DND-41 (cell line): ENCODE measurements at regions not wholly inside any gene's neighbourhood (a gene's known extent, or its start where the extent isn't known, plus 50 kb on each side); places are given as distances from the start of the nearest gene placed in this dataset.

Experiments used
- ATAC-seq: fragments of 200-7000 bp; cut with Tn5 transposase; 3 replicates; pipeline ENCODE4 v1.9.1; 2021; ENCODE audit warnings: low read depth; ENCODE audit not compliant: insufficient read depth
- DNase-seq: peaks from one replicate; pipeline ENCODE4 v3.0.0-alpha.2; 2020
- H2AFZ ChIP-seq: 2 replicates; pipeline ENCODE4 v1.6.0; 2012; ENCODE audit warnings: low read depth, low read length
- H3K27ac ChIP-seq: 2 replicates; pipeline ENCODE4 v1.5.1; 2012; ENCODE audit warnings: low read length, inconsistent platforms
- H3K27me3 ChIP-seq: fragments of 200-600 bp; sonication (generic); 2 replicates; pipeline ENCODE4 v1.6.0; 2012; ENCODE audit warnings: low read length, mild to moderate bottlenecking, inconsistent platforms; ENCODE audit not compliant: insufficient read depth, poor library complexity
- H3K36me3 ChIP-seq: 2 replicates; pipeline ENCODE4 v1.5.1; 2012; ENCODE audit warnings: low read length, inconsistent platforms; ENCODE audit not compliant: insufficient read depth
- H3K4me1 ChIP-seq: 2 replicates; pipeline ENCODE4 v1.5.1; 2012; ENCODE audit warnings: mild to moderate bottlenecking, low read length; ENCODE audit not compliant: insufficient read depth
- H3K4me2 ChIP-seq: 2 replicates; pipeline ENCODE4 v1.6.0; 2012; ENCODE audit warnings: mild to moderate bottlenecking, moderate library complexity, low read length, inconsistent platforms; ENCODE audit not compliant: insufficient read depth
- H3K4me3 ChIP-seq, 2 experiments: fragments of 200-600 bp in 1 of 2; shearing (Covaris generic) in 1 of 2; 2 replicates each; pipeline ENCODE4 v1.5.1; 2012 to 2016; ENCODE audit warnings: inconsistent platforms in 2 of 2, low read length in 2 of 2, mild to moderate bottlenecking in 2 of 2, low read depth in 1 of 2, moderate library complexity in 1 of 2
- H3K79me2 ChIP-seq: 2 replicates; pipeline ENCODE4 v1.6.0; 2012; ENCODE audit warnings: low read length, inconsistent platforms; ENCODE audit not compliant: insufficient read depth
- H3K9ac ChIP-seq: 2 replicates; pipeline ENCODE4 v1.6.0; 2012; ENCODE audit warnings: low read depth, mild to moderate bottlenecking, inconsistent platforms, low read length, moderate library complexity
- H3K9me3 ChIP-seq: 2 replicates; pipeline ENCODE4 v1.5.1; 2012; ENCODE audit warnings: low read length, moderate library complexity, mild to moderate bottlenecking, inconsistent platforms; ENCODE audit not compliant: insufficient read depth, severe bottlenecking
- H4K20me1 ChIP-seq: 2 replicates; pipeline ENCODE4 v1.6.0; 2012; ENCODE audit warnings: low read length; ENCODE audit not compliant: insufficient read depth
- CTCF ChIP-seq: IDR thresholded peaks from 2 replicates; pipeline ENCODE4 v1.5.1; 2012; ENCODE audit warnings: borderline replicate concordance, low read length, moderate library complexity, mild to moderate bottlenecking; ENCODE audit not compliant: poor library complexity, severe bottlenecking; ENCODE audit errors: extremely low read depth
- EZH2 ChIP-seq: IDR thresholded peaks from 3 replicates; pipeline ENCODE4 v1.6.1; 2012; ENCODE audit warnings: borderline replicate concordance, low read depth, mild to moderate bottlenecking, moderate library complexity, low read length, inconsistent platforms; ENCODE audit not compliant: severe bottlenecking

DNA sequence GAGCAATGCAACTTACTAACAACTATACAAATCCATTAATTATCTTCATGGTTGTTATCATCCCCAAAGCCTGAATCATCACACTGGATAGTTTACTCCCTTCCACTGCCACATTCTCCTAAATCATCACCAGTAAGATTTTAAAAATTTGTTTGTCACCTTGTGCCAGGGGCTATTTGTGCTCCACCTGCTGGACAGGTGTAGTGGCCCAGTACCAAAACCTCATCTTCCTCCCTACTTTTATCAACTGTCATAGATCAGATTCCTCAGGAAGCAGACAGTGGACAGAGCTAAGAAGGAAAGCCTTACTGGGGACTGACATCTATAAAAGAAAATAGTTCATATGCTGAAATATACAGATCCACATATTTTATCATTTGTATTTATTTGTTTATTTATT lies 280.4 kb downstream of the CDH11 start:
- Histone ChIP-seq H3K36me3 (no peaks in the 10 kb centered on the region), H3K27ac (no peak overlapping the region), H3K9me3 (peaks cover 3% of the 10 kb centered on the region), H3K4me2 (no peak overlapping the region), H3K9ac (no peak overlapping the region), H3K27me3 (no peaks in the 10 kb centered on the region), H3K79me2 (no peaks in the 10 kb centered on the region), H4K20me1 (no peaks in the 10 kb centered on the region), H2AFZ (no peak overlapping the region), H3K4me1 (no peaks in the 10 kb centered on the region), H3K4me3 (no peak overlapping the region)
- no peak for DNase-seq
- no peak for TF ChIP-seq EZH2
- TF ChIP-seq CTCF: no peak
- ATAC-seq: no peak

DNA sequence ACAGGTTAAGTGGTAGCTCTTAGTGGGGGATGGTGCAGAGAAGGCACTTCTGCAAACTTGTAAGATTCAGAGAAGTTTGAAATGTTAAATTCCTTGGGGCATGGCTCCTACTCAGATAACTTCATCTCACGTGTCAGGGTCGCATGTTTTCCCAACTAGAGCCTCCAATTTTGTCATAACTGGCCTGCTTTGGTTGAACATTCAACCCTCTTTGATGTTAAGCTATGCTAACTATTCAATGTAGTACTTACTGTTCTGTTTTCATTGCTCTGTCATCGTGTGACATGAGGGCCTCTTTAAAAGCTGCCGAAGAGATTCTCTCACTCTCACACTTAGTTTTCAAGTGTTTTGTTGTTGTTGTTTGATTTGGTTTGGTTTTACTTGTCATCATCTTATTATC lies 280.8 kb downstream of the CDH11 start:
- Histone ChIP-seq H3K4me2 (no peak overlapping the region), H2AFZ (no peak overlapping the region), H3K4me3 (no peak overlapping the region), H3K79me2 (no peaks in the 10 kb centered on the region), H3K9ac (no peak overlapping the region), H3K4me1 (no peaks in the 10 kb centered on the region), H4K20me1 (no peaks in the 10 kb centered on the region), H3K9me3 (no peaks in the 10 kb centered on the region), H3K27ac (no peak overlapping the region), H3K27me3 (no peaks in the 10 kb centered on the region), H3K36me3 (no peaks in the 10 kb centered on the region)
- no peak for ATAC-seq
- TF ChIP-seq CTCF: no peak
- no peak for TF ChIP-seq EZH2
- no peak for DNase-seq

DNA sequence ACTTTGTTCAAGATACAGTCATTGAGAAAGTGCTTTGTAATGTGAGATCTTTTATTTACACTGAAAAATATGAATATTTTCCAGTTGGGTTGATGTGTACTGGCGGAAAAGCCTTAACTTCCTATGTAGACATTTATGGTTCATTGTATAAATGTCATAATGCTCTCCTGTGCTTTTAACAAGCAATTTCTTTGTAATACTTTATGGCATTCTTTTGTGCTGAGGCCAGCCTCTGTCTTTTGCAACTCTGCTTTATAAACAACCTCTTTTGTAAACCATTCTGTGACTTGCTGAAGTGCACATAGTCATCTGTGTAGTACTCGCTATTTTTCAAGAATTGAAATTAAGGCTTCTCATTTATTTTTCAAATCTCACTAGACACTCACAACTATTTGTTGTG lies 291.2 kb downstream of the CDH11 start:
- TF ChIP-seq CTCF: no peak
- TF ChIP-seq EZH2: no peak
- no peaks in the 10 kb centered on the region for H3K27me3 ChIP-seq
- no peak overlapping the region for H3K4me3 ChIP-seq
- H2AFZ ChIP-seq: no peak overlapping the region
- peaks cover 2% of the 10 kb centered on the region for H3K9me3 ChIP-seq
- DNase-seq (no peak), ATAC-seq (no peak)
- H3K79me2 ChIP-seq: no peaks in the 10 kb centered on the region
- H3K27ac ChIP-seq: no peak overlapping the region
- no peak overlapping the region for H3K9ac ChIP-seq
- no peaks in the 10 kb centered on the region for H3K4me1 ChIP-seq
- H3K4me2 ChIP-seq: no peak overlapping the region
- H3K36me3 ChIP-seq: no peaks in the 10 kb centered on the region
- no peaks in the 10 kb centered on the region for H4K20me1 ChIP-seq

DNA sequence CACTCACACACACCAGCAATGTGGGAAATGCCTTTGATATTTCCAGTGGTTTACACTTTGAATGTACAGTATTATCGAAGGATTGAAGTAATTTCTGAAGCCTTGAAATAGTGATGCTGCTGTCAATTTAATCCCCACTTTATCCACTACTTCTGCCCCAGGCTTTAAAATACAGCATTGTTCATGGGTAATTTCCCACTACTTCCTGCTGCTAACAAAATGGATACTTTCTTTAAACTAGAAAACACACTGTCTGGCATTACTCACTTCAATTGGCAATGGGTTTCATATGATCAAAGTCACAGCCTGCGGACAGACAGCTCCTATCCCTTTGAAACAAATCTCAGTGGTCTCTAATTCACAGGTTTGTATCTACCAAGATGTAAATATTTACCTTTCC lies 292.2 kb downstream of the CDH11 start:
- ATAC-seq (no peak), DNase-seq (no peak)
- Histone ChIP-seq H3K4me3 (no peak overlapping the region), H3K4me2 (no peak overlapping the region), H3K9me3 (peaks cover 2% of the 10 kb centered on the region), H3K36me3 (no peaks in the 10 kb centered on the region), H3K4me1 (no peaks in the 10 kb centered on the region), H2AFZ (no peak overlapping the region), H3K27ac (no peak overlapping the region), H3K9ac (no peak overlapping the region), H4K20me1 (no peaks in the 10 kb centered on the region), H3K79me2 (no peaks in the 10 kb centered on the region), H3K27me3 (no peaks in the 10 kb centered on the region)
- TF ChIP-seq CTCF (no peak), EZH2 (no peak)
